ENCODE measurements at regions not wholly inside any gene's neighbourhood (a gene's known extent, or its start where the extent isn't known, plus 50 kb on each side); places are given as distances from the start of the nearest gene placed in this dataset.

- DNase-seq (no peak), ATAC-seq (ENCODE audit: low read depth) (no peak)
- no peak overlapping the region for H3K4me3 Mint-ChIP-seq
- no peaks in the 10 kb centered on the region for H3K4me1 Mint-ChIP-seq
- no peaks in the 10 kb centered on the region for H3K36me3 Mint-ChIP-seq (ENCODE audit: low read depth)
- POLR2A ChIA-PET, result no interaction called here
- no peak overlapping the region for H3K27ac Mint-ChIP-seq
- H3K27me3 Mint-ChIP-seq, result peaks cover 9% of the 10 kb centered on the region
- CTCF ChIA-PET, result no interaction called here
- H3K9me3 Mint-ChIP-seq, result no peaks in the 10 kb centered on the region
- intact Hi-C loops (cut with micrococcal nuclease), result no loop called here
- no peak for TF ChIP-seq CTCF (IDR thresholded peaks at IDR 0.05)
These were observed 710.0 kb upstream of the GRAMD2B start for GRCh38 chr5:125713109-125713805.

- CTCF ChIA-PET, result no interaction called here
- H3K4me3 Mint-ChIP-seq, result no peak overlapping the region
- H3K36me3 Mint-ChIP-seq (ENCODE audit: low read depth), result no peaks in the 10 kb centered on the region
- H3K4me1 Mint-ChIP-seq, result no peaks in the 10 kb centered on the region
- no peaks in the 10 kb centered on the region for H3K9me3 Mint-ChIP-seq
- no peak for TF ChIP-seq CTCF (IDR thresholded peaks at IDR 0.05)
- intact Hi-C loops (cut with micrococcal nuclease), result no loop called here
- ATAC-seq (ENCODE audit: low read depth) (no peak), DNase-seq (no peak)
- POLR2A ChIA-PET, result no interaction called here
- peaks cover 9% of the 10 kb centered on the region for H3K27me3 Mint-ChIP-seq
- no peak overlapping the region for H3K27ac Mint-ChIP-seq
These were observed 708.0 kb upstream of the GRAMD2B start for GRCh38 chr5:125715216-125715615.

GRCh38 chr5:125717209-125717608, 706.0 kb upstream of the GRAMD2B start:
- H3K27me3 Mint-ChIP-seq, result peaks cover 9% of the 10 kb centered on the region
- ChIA-PET CTCF (no interaction called here), POLR2A (no interaction called here)
- H3K4me1 Mint-ChIP-seq, result no peaks in the 10 kb centered on the region
- DNase-seq, result no peak
- no peaks in the 10 kb centered on the region for H3K9me3 Mint-ChIP-seq
- TF ChIP-seq CTCF (IDR thresholded peaks at IDR 0.05), result no peak
- no peaks in the 10 kb centered on the region for H3K36me3 Mint-ChIP-seq (ENCODE audit: low read depth)
- ATAC-seq (ENCODE audit: low read depth), result no peak
- intact Hi-C loops (cut with micrococcal nuclease), result no loop called here
- H3K27ac Mint-ChIP-seq, result no peak overlapping the region
- H3K4me3 Mint-ChIP-seq, result no peak overlapping the region

GRCh38 chr5:125719681-125720347, 703.4 kb upstream of the GRAMD2B start:
- no peak for TF ChIP-seq CTCF (IDR thresholded peaks at IDR 0.05)
- DNase-seq, result no peak
- intact Hi-C loops (cut with micrococcal nuclease), result no loop called here
- Mint-ChIP-seq H3K4me3 (no peak overlapping the region), H3K36me3 (ENCODE audit: low read depth) (no peaks in the 10 kb centered on the region), H3K27ac (no peak overlapping the region), H3K4me1 (no peaks in the 10 kb centered on the region), H3K27me3 (peaks cover 4% of the 10 kb centered on the region), H3K9me3 (no peaks in the 10 kb centered on the region)
- ChIA-PET CTCF (no interaction called here), POLR2A (no interaction called here)
- no peak for ATAC-seq (ENCODE audit: low read depth)

GRCh38 chr5:125720348-125720685, 702.9 kb upstream of the GRAMD2B start:
- POLR2A ChIA-PET, result no interaction called here
- H3K4me1 Mint-ChIP-seq, result no peaks in the 10 kb centered on the region
- CTCF ChIA-PET, result no interaction called here
- intact Hi-C loops (cut with micrococcal nuclease), result no loop called here
- H3K9me3 Mint-ChIP-seq, result no peaks in the 10 kb centered on the region
- no peak for TF ChIP-seq CTCF (IDR thresholded peaks at IDR 0.05)
- no peak overlapping the region for H3K4me3 Mint-ChIP-seq
- DNase-seq (no peak), ATAC-seq (ENCODE audit: low read depth) (no peak)
- H3K27me3 Mint-ChIP-seq, result peaks cover 4% of the 10 kb centered on the region
- H3K27ac Mint-ChIP-seq, result no peak overlapping the region
- no peaks in the 10 kb centered on the region for H3K36me3 Mint-ChIP-seq (ENCODE audit: low read depth)
